H9 (cell line): ENCODE measurements at regions not wholly inside any gene's neighbourhood (a gene's known extent, or its start where the extent isn't known, plus 50 kb on each side); places are given as distances from the start of the nearest gene placed in this dataset.

ENCODE experiments used
- DNase-seq: peaks from one replicate; pipeline ENCODE4 v3.0.0-alpha.2; 2017
- H2AFZ ChIP-seq: one replicate; pipeline ENCODE4 v1.6.1; 2013; ENCODE audit warnings: mild to moderate bottlenecking, low read length, control low read depth, moderate library complexity
- H2AK5ac ChIP-seq: 2 replicates; pipeline ENCODE4 v1.6.1; 2013; ENCODE audit warnings: low read length, control low read depth, mixed read lengths; ENCODE audit not compliant: insufficient read length
- H2BK120ac ChIP-seq: one replicate; pipeline ENCODE4 v1.6.1; 2013; ENCODE audit warnings: low read depth, mild to moderate bottlenecking, low read length, control low read depth, inconsistent platforms; ENCODE audit not compliant: poor library complexity, severe bottlenecking
- H2BK12ac ChIP-seq: 2 replicates; pipeline ENCODE4 v1.6.1; 2013; ENCODE audit warnings: low read length, control low read depth, mixed read lengths, low read depth; ENCODE audit not compliant: insufficient read length
- H2BK15ac ChIP-seq: 2 replicates; pipeline ENCODE4 v1.6.1; 2013; ENCODE audit warnings: low read depth, low read length, control low read depth
- H2BK20ac ChIP-seq: one replicate; pipeline ENCODE4 v1.6.1; 2013; ENCODE audit warnings: low read depth, mild to moderate bottlenecking, low read length, control low read depth, inconsistent platforms; ENCODE audit not compliant: poor library complexity, severe bottlenecking
- H2BK5ac ChIP-seq: 2 replicates; pipeline ENCODE4 v1.6.1; 2013; ENCODE audit warnings: low read length, control low read depth, mixed read lengths; ENCODE audit not compliant: insufficient read length
- H3K14ac ChIP-seq: 2 replicates; pipeline ENCODE4 v1.6.1; 2013; ENCODE audit warnings: low read length, control low read depth; ENCODE audit not compliant: insufficient read depth
- H3K18ac ChIP-seq: 2 replicates; pipeline ENCODE4 v1.6.1; 2013; ENCODE audit warnings: low read depth, mild to moderate bottlenecking, mixed read lengths, low read length, control low read depth; ENCODE audit not compliant: insufficient read length
- H3K23ac ChIP-seq: 2 replicates; pipeline ENCODE4 v1.6.1; 2013; ENCODE audit warnings: low read length, control low read depth, mixed read lengths, low read depth; ENCODE audit not compliant: insufficient read length
- H3K23me2 ChIP-seq: 2 replicates; pipeline ENCODE4 v1.6.1; 2013; ENCODE audit warnings: low read depth, mild to moderate bottlenecking, mixed read lengths, low read length, control low read depth; ENCODE audit not compliant: insufficient read length, poor library complexity, severe bottlenecking
- H3K27ac ChIP-seq: 2 replicates; pipeline ENCODE4 v1.5.1; 2013; ENCODE audit warnings: low read length, control low read depth, mixed read lengths, low read depth; ENCODE audit not compliant: insufficient read length
- H3K27me3 ChIP-seq: 2 replicates; pipeline ENCODE4 v1.6.1; 2013; ENCODE audit warnings: low read length, control low read depth, inconsistent platforms; ENCODE audit not compliant: insufficient read depth
- H3K4ac ChIP-seq: 2 replicates; pipeline ENCODE4 v1.6.1; 2013; ENCODE audit warnings: low read depth, mild to moderate bottlenecking, control low read depth, inconsistent platforms, low read length, moderate library complexity
- H3K4me1 ChIP-seq: 2 replicates; pipeline ENCODE4 v1.6.1; 2013; ENCODE audit warnings: low read length, control low read depth, inconsistent platforms; ENCODE audit not compliant: insufficient read depth
- H3K4me2 ChIP-seq: 2 replicates; pipeline ENCODE4 v1.6.1; 2013; ENCODE audit warnings: low read length, control low read depth, mixed read lengths; ENCODE audit not compliant: insufficient read length, insufficient read depth
- H3K56ac ChIP-seq: 2 replicates; pipeline ENCODE4 v1.6.1; 2013; ENCODE audit warnings: low read depth, mild to moderate bottlenecking, mixed read lengths, low read length, control low read depth; ENCODE audit not compliant: insufficient read length
- H3K79me1 ChIP-seq: 2 replicates; pipeline ENCODE4 v1.6.1; 2013; ENCODE audit warnings: low read depth, mild to moderate bottlenecking, moderate library complexity, low read length, control low read depth, inconsistent platforms; ENCODE audit not compliant: insufficient read depth, poor library complexity, severe bottlenecking
- H3K79me2 ChIP-seq: 2 replicates; pipeline ENCODE4 v1.6.1; 2013; ENCODE audit warnings: low read length, control low read depth, inconsistent platforms; ENCODE audit not compliant: insufficient read depth
- H3K9ac ChIP-seq: 2 replicates; pipeline ENCODE4 v1.6.1; 2013; ENCODE audit warnings: low read length, control low read depth, mixed read lengths; ENCODE audit not compliant: insufficient read length; ENCODE audit errors: extremely low read depth
- H3K9me3 ChIP-seq: one replicate; pipeline ENCODE4 v1.6.1; 2013; ENCODE audit warnings: low read depth, low read length, inconsistent platforms; ENCODE audit not compliant: control insufficient read depth
- H3T11ph ChIP-seq: one replicate; pipeline ENCODE4 v1.6.1; 2013; ENCODE audit warnings: mild to moderate bottlenecking, low read length, control low read depth, inconsistent platforms
- H4K20me1 ChIP-seq: one replicate; pipeline ENCODE4 v1.6.1; 2013; ENCODE audit not compliant: control insufficient read depth, insufficient read length, insufficient read depth
- H4K5ac ChIP-seq: 2 replicates; pipeline ENCODE4 v1.6.1; 2013; ENCODE audit warnings: low read depth, mild to moderate bottlenecking, mixed read lengths, low read length, control low read depth; ENCODE audit not compliant: insufficient read length
- H4K8ac ChIP-seq: replicated peaks from 2 replicates; pipeline ENCODE4 v1.6.1; 2013; ENCODE audit warnings: low read length, control low read depth, mixed read lengths, low read depth; ENCODE audit not compliant: insufficient read length
- H4K91ac ChIP-seq: 2 replicates; pipeline ENCODE4 v1.6.1; 2013; ENCODE audit warnings: low read depth, mild to moderate bottlenecking, moderate library complexity, mixed read lengths, low read length, control low read depth; ENCODE audit not compliant: insufficient read length
- H3K27ac Mint-ChIP-seq, 3 experiments: 2 replicates in 2 of 3; 3 replicates in 1 of 3; pipeline ENCODE4 v1.8.0; 2020 to 2021; ENCODE audit warnings: mixed read lengths in 3 of 3, mild to moderate bottlenecking in 1 of 3, moderate library complexity in 1 of 3
- H3K27me3 Mint-ChIP-seq: 2 replicates; pipeline ENCODE4 v1.8.0; 2021; ENCODE audit warnings: low read depth, mild to moderate bottlenecking, moderate library complexity, mixed read lengths
- H3K36me3 Mint-ChIP-seq, 3 experiments: 2 replicates in 2 of 3; 3 replicates in 1 of 3; pipeline ENCODE4 v1.8.0; 2020 to 2021; ENCODE audit warnings: low read depth in 3 of 3, mixed read lengths in 3 of 3; ENCODE audit not compliant: insufficient read depth in 1 of 3
- H3K4me1 Mint-ChIP-seq, 2 experiments: 2 replicates each; pipeline ENCODE4 v1.8.0; 2020; ENCODE audit warnings: mixed read lengths in 2 of 2
- H3K4me3 Mint-ChIP-seq, 2 experiments: 2 replicates in 1 of 2; 3 replicates in 1 of 2; pipeline ENCODE4 v1.8.0; 2020 to 2021; ENCODE audit warnings: mild to moderate bottlenecking in 2 of 2, mixed read lengths in 2 of 2, moderate library complexity in 1 of 2
- H3K9me3 Mint-ChIP-seq, 2 experiments: 2 replicates in 1 of 2; 3 replicates in 1 of 2; pipeline ENCODE4 v1.8.0; 2020; ENCODE audit warnings: mild to moderate bottlenecking in 2 of 2, mixed read lengths in 2 of 2, moderate library complexity in 1 of 2
- CTCF ChIP-seq: fragments of 200-600 bp; sonication (generic); conservative IDR thresholded peaks from 3 replicates; pipeline ENCODE4 v1.8.0; 2021; ENCODE audit warnings: antibody characterized with exemption, mild to moderate bottlenecking
- WGBS: extraction: QIAGEN DNeasy Blood & Tissue Kit; methylation state at CpG from one replicate; pipeline ENCODE4 v1.1.7; 2013; ENCODE audit warnings: missing lambda C conversion rate, low lambda C conversion rate, mixed read lengths; ENCODE audit not compliant: insufficient read length; ENCODE audit errors: extremely low coverage; 5-methylcytosine and 5-hydroxymethylcytosine counted together

GRCh38 chr7:33706771-33707200 is 198.6 kb upstream of the BMPER start:
- peaks cover 7 to 8% of the 10 kb centered on the region in 2 experiments for H3K9me3 Mint-ChIP-seq
- H3K9ac ChIP-seq = no peak overlapping the region
- DNase-seq = no peak
- no CpG with 5 or more reads among the region's 5 CpGs for WGBS
- H4K20me1 ChIP-seq = no peaks in the 10 kb centered on the region
- H3K4me1 Mint-ChIP-seq = peaks cover 46 to 55% of the 10 kb centered on the region in 2 experiments
- H3K23ac ChIP-seq = no peak overlapping the region
- H2BK5ac ChIP-seq = no peak overlapping the region
- no peaks in the 10 kb centered on the region for H3K79me2 ChIP-seq
- H3K27ac Mint-ChIP-seq = no peak overlapping the region
- no peak overlapping the region for H3K14ac ChIP-seq
- no peak overlapping the region for H4K8ac ChIP-seq
- no peak overlapping the region for H2AFZ ChIP-seq
- H3K27me3 ChIP-seq = peaks cover 6% of the 10 kb centered on the region; the same call in 1 of the 2 replicates
- H3K79me1 ChIP-seq = no peaks in the 10 kb centered on the region
- H3K56ac ChIP-seq = no peak overlapping the region
- H4K91ac ChIP-seq = no peak overlapping the region
- no peak overlapping the region for H2AK5ac ChIP-seq
- peaks cover 6 to 11% (median 8%) of the 10 kb centered on the region in 3 experiments; a peak in 6 of 7 replicates for H3K36me3 Mint-ChIP-seq
- no peak overlapping the region for H3K27ac ChIP-seq
- H3K27me3 Mint-ChIP-seq = peaks cover 65% of the 10 kb centered on the region
- H3K23me2 ChIP-seq = no peaks in the 10 kb centered on the region
- H3K4me3 Mint-ChIP-seq = no peak overlapping the region
- no peak overlapping the region for H2BK120ac ChIP-seq
- no peak overlapping the region for H2BK20ac ChIP-seq
- H3K4me1 ChIP-seq = peaks cover 14% of the 10 kb centered on the region
- H3K18ac ChIP-seq = no peak overlapping the region
- no peak overlapping the region for H3T11ph ChIP-seq
- no peak for TF ChIP-seq CTCF
- H3K9me3 ChIP-seq = no peaks in the 10 kb centered on the region
- H4K5ac ChIP-seq = no peak overlapping the region
- no peak overlapping the region for H3K4ac ChIP-seq
- H3K4me2 ChIP-seq = no peak overlapping the region
- H2BK12ac ChIP-seq = no peak overlapping the region
- no peak overlapping the region for H2BK15ac ChIP-seq
